ENCODE measurements at regions not wholly inside any gene's neighbourhood (a gene's known extent, or its start where the extent isn't known, plus 50 kb on each side); places are given as distances from the start of the nearest gene placed in this dataset.

- Histone ChIP-seq H3K4me3 (ENCODE audit: low read depth, low read length) (no peak overlapping the region), H3K36me3 (ENCODE audit: control insufficient read depth, insufficient read depth, low read length) (no peaks in the 10 kb centered on the region), H3K27me3 (replicated peaks; ENCODE audit: control insufficient read depth, insufficient read depth, low read length) (no peaks in the 10 kb centered on the region), H3K4me1 (no peaks in the 10 kb centered on the region), H3K9me3 (no peaks in the 10 kb centered on the region)
- POLR2A ChIA-PET = no interaction called here
- no peak for DNase-seq
- no TSS peak for BruUV-seq (replicated peaks)
- Mint-ChIP-seq H3K4me3 (ENCODE audit: unreplicated experiment) (no peak overlapping the region), H3K27ac (ENCODE audit: unreplicated experiment) (no peak overlapping the region), H3K4me1 (ENCODE audit: low read depth, unreplicated experiment) (no peaks in the 10 kb centered on the region), H3K36me3 (ENCODE audit: insufficient read depth, unreplicated experiment) (no peaks in the 10 kb centered on the region), H3K27me3 (ENCODE audit: insufficient read depth, unreplicated experiment) (peaks cover 10% of the 10 kb centered on the region), H3K9me3 (ENCODE audit: unreplicated experiment) (no peaks in the 10 kb centered on the region)
- no peak for TF ChIP-seq CTCF (IDR thresholded peaks at IDR 0.05; ENCODE audit: insufficient read depth in 1 of 2, low read depth in 1 of 2, low read length in 1 of 2, severe bottlenecking in 1 of 2, unreplicated experiment in 1 of 2)
- intact Hi-C loops (cut with micrococcal nuclease; ENCODE audit: unreplicated experiment) = no loop called here
- CTCF ChIA-PET = no interaction called here
These were observed 316.2 kb upstream of the THRB start for GRCh38 chr3:24810881-24811280.

GRCh38 chr3:24812116-24812515 lies 317.5 kb upstream of the THRB start:
- intact Hi-C loops (cut with micrococcal nuclease; ENCODE audit: unreplicated experiment) = no loop called here
- Mint-ChIP-seq H3K4me3 (ENCODE audit: unreplicated experiment) (no peak overlapping the region), H3K27ac (ENCODE audit: unreplicated experiment) (no peak overlapping the region), H3K4me1 (ENCODE audit: low read depth, unreplicated experiment) (no peaks in the 10 kb centered on the region), H3K9me3 (ENCODE audit: unreplicated experiment) (peaks cover under 1% of the 10 kb centered on the region), H3K27me3 (ENCODE audit: insufficient read depth, unreplicated experiment) (peaks cover 8% of the 10 kb centered on the region), H3K36me3 (ENCODE audit: insufficient read depth, unreplicated experiment) (no peaks in the 10 kb centered on the region)
- ChIA-PET POLR2A (no interaction called here), CTCF (no interaction called here)
- Histone ChIP-seq H3K27me3 (replicated peaks; ENCODE audit: control insufficient read depth, insufficient read depth, low read length) (no peaks in the 10 kb centered on the region), H3K9me3 (no peaks in the 10 kb centered on the region), H3K4me1 (no peaks in the 10 kb centered on the region), H3K4me3 (ENCODE audit: low read depth, low read length) (no peak overlapping the region), H3K36me3 (ENCODE audit: control insufficient read depth, insufficient read depth, low read length) (no peaks in the 10 kb centered on the region)
- no peak for DNase-seq
- no peak for TF ChIP-seq CTCF (IDR thresholded peaks at IDR 0.05; ENCODE audit: insufficient read depth in 1 of 2, low read depth in 1 of 2, low read length in 1 of 2, severe bottlenecking in 1 of 2, unreplicated experiment in 1 of 2)
- no TSS peak for BruUV-seq (replicated peaks)

GRCh38 chr3:24818055-24818454 lies 323.4 kb upstream of the THRB start:
- ChIA-PET POLR2A (no interaction called here), CTCF (no interaction called here)
- Histone ChIP-seq H3K4me3 (ENCODE audit: low read depth, low read length) (no peak overlapping the region), H3K27me3 (replicated peaks; ENCODE audit: control insufficient read depth, insufficient read depth, low read length) (no peaks in the 10 kb centered on the region), H3K9me3 (no peaks in the 10 kb centered on the region), H3K4me1 (no peaks in the 10 kb centered on the region), H3K36me3 (ENCODE audit: control insufficient read depth, insufficient read depth, low read length) (no peaks in the 10 kb centered on the region)
- H3K27ac Mint-ChIP-seq (ENCODE audit: unreplicated experiment) = no peak overlapping the region
- no peaks in the 10 kb centered on the region for H3K4me1 Mint-ChIP-seq (ENCODE audit: low read depth, unreplicated experiment)
- peaks cover 12% of the 10 kb centered on the region for H3K27me3 Mint-ChIP-seq (ENCODE audit: insufficient read depth, unreplicated experiment)
- TF ChIP-seq CTCF (IDR thresholded peaks at IDR 0.05; ENCODE audit: insufficient read depth in 1 of 2, low read depth in 1 of 2, low read length in 1 of 2, severe bottlenecking in 1 of 2, unreplicated experiment in 1 of 2) = no peak
- intact Hi-C loops (cut with micrococcal nuclease; ENCODE audit: unreplicated experiment) = no loop called here
- H3K36me3 Mint-ChIP-seq (ENCODE audit: insufficient read depth, unreplicated experiment) = no peaks in the 10 kb centered on the region
- DNase-seq = no peak
- H3K4me3 Mint-ChIP-seq (ENCODE audit: unreplicated experiment) = no peak overlapping the region
- BruUV-seq (replicated peaks) = no TSS peak
- peaks cover 9% of the 10 kb centered on the region for H3K9me3 Mint-ChIP-seq (ENCODE audit: unreplicated experiment)

Measured in Caco-2 (cell line).